Lung (tissue), 11 donors: ENCODE measurements at regions not wholly inside any gene's neighbourhood (a gene's known extent, or its start where the extent isn't known, plus 50 kb on each side); places are given as distances from the start of the nearest gene placed in this dataset.

ENCODE experiments used
- ATAC-seq: fragments of 200-7000 bp; cut with Tn5 transposase; one replicate; pipeline ENCODE4 v1.9.1; 2020; ENCODE audit warnings: moderate number of reproducible peaks; ENCODE audit not compliant: insufficient read depth, low FRiP score
- DNase-seq, 3 donors: peaks; one replicate each; pipeline ENCODE4 v3.0.0-alpha.2; 2013 to 2017
- H3K27ac ChIP-seq, 2 donors: one replicate each; pipeline ENCODE4 v1.5.1; 2013; ENCODE audit warnings: mild to moderate bottlenecking in 2 of 2, moderate library complexity in 2 of 2, control low read depth in 1 of 2, inconsistent platforms in 1 of 2, low read depth in 1 of 2, low read length in 1 of 2
- H3K27me3 ChIP-seq, 3 donors: one replicate each; pipeline ENCODE4 v1.5.1; 2013; ENCODE audit warnings: low read length in 2 of 3; ENCODE audit not compliant: control insufficient read depth in 3 of 3, insufficient read depth in 3 of 3
- H3K36me3 ChIP-seq, 4 donors: one replicate each; pipeline ENCODE4 v1.5.1; 2013; ENCODE audit warnings: low read length in 4 of 4, mild to moderate bottlenecking in 1 of 4, moderate library complexity in 1 of 4; ENCODE audit not compliant: control insufficient read depth in 4 of 4, insufficient read depth in 4 of 4
- H3K4me1 ChIP-seq, 5 donors: one replicate each; pipeline ENCODE4 v1.5.1; 2013; ENCODE audit warnings: low read length in 5 of 5, mild to moderate bottlenecking in 2 of 5, moderate library complexity in 1 of 5; ENCODE audit not compliant: control insufficient read depth in 5 of 5, insufficient read depth in 5 of 5
- H3K4me3 ChIP-seq: one replicate; pipeline ENCODE4 v1.5.1; 2013; ENCODE audit warnings: mild to moderate bottlenecking, control low read depth, moderate library complexity
- H3K9ac ChIP-seq, 2 donors: one replicate each; pipeline ENCODE4 v1.5.1; 2013; ENCODE audit warnings: low read length in 2 of 2, control low read depth in 1 of 2; ENCODE audit not compliant: insufficient read depth in 1 of 2
- H3K9me3 ChIP-seq, 4 donors: one replicate each; pipeline ENCODE4 v1.5.1; 2013; ENCODE audit warnings: low read length in 3 of 4, mild to moderate bottlenecking in 1 of 4, moderate library complexity in 1 of 4; ENCODE audit not compliant: control insufficient read depth in 4 of 4, insufficient read depth in 3 of 4
- WGBS, 2 donors: extraction: QIAGEN DNeasy Blood & Tissue Kit; methylation state at CpG; one replicate each; pipeline ENCODE4 v1.1.7; 2013; 5-methylcytosine and 5-hydroxymethylcytosine counted together
- TF ChIP-seq, protein P1 (sequence below): IDR thresholded peaks from 2 replicates; pipeline ENCODE4 v1.5.1; 2012; ENCODE audit warnings: mild to moderate bottlenecking; ENCODE audit errors: control extremely low read depth, extremely low read depth
- donor health status: control.
- donor health status: control.
- donor health status: Bipolar disorder and iron deficiency.
- donor health status: healthy.
- donor health status: DM: yes; HTN: yes; CAD: no.

DNA sequence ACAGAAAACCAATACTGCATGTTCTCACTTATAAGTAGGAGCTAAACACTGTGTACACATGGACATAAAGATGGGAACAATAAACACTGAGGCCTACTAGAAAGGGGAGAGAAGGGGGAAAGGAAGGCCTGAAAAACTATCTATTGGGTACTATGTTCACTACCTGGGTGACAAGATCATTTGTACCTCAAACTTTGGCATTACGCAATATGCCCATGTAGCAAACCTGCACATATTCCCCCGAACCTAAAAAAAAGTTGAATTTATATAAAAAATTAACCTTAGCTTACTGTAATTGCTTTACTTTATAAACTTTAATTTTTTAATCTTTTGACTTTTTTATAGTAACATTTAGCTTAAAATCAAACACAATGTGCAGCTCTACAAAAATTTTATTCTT lies 237.6 kb upstream of the ATP10B start:
- Histone ChIP-seq H3K9me3 (peaks cover 0 to 11% (median 5%) of the 10 kb centered on the region in 4 donors), H3K27me3 (no peaks in the 10 kb centered on the region), H3K9ac (no peak overlapping the region), H3K4me1 (no peaks in the 10 kb centered on the region), H3K36me3 (no peaks in the 10 kb centered on the region), H3K27ac (no peak overlapping the region), H3K4me3 (no peak overlapping the region)
- no peak for ATAC-seq
- WGBS, 2 donors: 94 to 97% methylated on average over 2 of the region's 2 CpGs
- DNase-seq: no peak
- TF ChIP-seq, protein P1, sequence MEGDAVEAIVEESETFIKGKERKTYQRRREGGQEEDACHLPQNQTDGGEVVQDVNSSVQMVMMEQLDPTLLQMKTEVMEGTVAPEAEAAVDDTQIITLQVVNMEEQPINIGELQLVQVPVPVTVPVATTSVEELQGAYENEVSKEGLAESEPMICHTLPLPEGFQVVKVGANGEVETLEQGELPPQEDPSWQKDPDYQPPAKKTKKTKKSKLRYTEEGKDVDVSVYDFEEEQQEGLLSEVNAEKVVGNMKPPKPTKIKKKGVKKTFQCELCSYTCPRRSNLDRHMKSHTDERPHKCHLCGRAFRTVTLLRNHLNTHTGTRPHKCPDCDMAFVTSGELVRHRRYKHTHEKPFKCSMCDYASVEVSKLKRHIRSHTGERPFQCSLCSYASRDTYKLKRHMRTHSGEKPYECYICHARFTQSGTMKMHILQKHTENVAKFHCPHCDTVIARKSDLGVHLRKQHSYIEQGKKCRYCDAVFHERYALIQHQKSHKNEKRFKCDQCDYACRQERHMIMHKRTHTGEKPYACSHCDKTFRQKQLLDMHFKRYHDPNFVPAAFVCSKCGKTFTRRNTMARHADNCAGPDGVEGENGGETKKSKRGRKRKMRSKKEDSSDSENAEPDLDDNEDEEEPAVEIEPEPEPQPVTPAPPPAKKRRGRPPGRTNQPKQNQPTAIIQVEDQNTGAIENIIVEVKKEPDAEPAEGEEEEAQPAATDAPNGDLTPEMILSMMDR: no peak

DNA sequence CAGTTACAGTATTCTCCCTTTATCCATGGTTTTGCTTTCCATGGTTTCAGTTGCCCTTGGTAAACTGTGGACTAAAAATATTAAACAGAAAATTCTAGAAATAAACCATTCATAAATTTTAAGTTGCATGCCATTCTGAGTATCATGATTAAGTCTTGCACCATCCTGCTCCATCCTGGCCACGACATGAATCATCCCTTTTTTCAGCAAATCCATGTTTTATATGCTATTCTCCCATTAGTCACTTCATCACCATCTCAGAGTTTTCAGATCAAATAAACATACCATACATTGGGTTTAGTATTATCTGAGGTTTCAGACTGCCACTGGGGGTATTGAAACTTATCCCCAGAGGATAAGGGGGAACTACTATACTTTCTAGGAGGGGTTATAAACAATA lies 234.4 kb upstream of the ATP10B start:
- Histone ChIP-seq H3K27me3 (no peaks in the 10 kb centered on the region), H3K36me3 (no peaks in the 10 kb centered on the region), H3K9ac (no peak overlapping the region), H3K27ac (no peak overlapping the region), H3K4me3 (no peak overlapping the region), H3K4me1 (no peaks in the 10 kb centered on the region), H3K9me3 (peaks cover 0 to 5% (median 2%) of the 10 kb centered on the region in 4 donors)
- DNase-seq (no peak), ATAC-seq (no peak)
- 61 to 71% methylated on average over 1 of the region's 1 CpG for WGBS, 2 donors
- TF ChIP-seq, protein P1: no peak

DNA sequence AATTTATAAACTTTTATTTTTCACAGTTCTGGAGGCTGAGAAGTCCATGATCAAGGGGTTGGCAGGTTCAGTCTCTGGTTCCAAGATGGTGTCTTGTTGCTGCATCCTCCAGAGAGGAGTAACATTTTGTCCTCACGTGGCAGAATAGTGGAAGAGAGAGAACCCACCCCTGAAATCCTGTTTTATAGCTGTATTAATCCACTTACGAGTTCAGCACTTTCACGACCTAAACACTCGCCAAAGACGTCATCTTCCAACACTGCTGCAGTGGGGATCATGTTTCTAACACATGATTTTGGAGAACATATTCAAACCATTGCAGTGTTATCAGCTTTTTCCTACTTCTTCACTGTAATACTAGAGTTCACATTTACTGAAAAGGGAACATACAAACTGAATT lies 233.0 kb upstream of the ATP10B start:
- no peaks in the 10 kb centered on the region for H3K4me1 ChIP-seq
- peak in 2 of 3 donors; percentile 24 to 64 for DNase-seq
- TF ChIP-seq, protein P1: no peak
- H3K36me3 ChIP-seq: no peaks in the 10 kb centered on the region
- H3K4me3 ChIP-seq: no peak overlapping the region
- no peaks in the 10 kb centered on the region for H3K27me3 ChIP-seq
- WGBS, 2 donors: 61 to 72% methylated on average over 5 of the region's 5 CpGs
- ATAC-seq: no peak
- H3K27ac ChIP-seq: no peak overlapping the region
- H3K9me3 ChIP-seq: peaks cover 0 to 5% (median 0%) of the 10 kb centered on the region in 4 donors
- H3K9ac ChIP-seq: no peak overlapping the region

DNA sequence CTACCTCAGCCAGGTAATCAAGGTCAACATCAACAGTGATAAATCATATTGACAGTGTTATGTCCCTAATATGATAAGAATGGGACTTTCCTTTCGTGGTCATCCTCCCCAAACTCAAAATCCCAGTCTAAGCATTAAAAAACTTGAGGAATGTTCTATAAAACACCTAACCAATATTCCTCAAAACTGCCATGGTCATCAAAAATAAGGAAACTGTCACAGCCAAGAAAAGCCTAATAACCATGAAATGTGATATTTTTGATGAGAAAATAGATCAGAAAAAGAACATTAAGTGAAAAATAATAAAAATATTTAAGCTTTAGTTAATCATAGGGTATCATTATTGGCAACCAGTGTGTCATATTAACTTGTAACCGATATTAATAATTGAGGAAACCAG lies 232.1 kb upstream of the ATP10B start:
- no peak for DNase-seq
- Histone ChIP-seq H3K4me1 (no peaks in the 10 kb centered on the region), H3K36me3 (no peaks in the 10 kb centered on the region), H3K27ac (no peak overlapping the region), H3K4me3 (no peak overlapping the region), H3K27me3 (no peaks in the 10 kb centered on the region), H3K9me3 (peaks cover 0 to under 1% (median 0%) of the 10 kb centered on the region in 4 donors), H3K9ac (no peak overlapping the region)
- TF ChIP-seq, protein P1: no peak
- WGBS, 2 donors: 71 to 79% methylated on average over 2 of the region's 2 CpGs
- ATAC-seq: no peak
